GM18909 (cell line): ENCODE measurements at regions not wholly inside any gene's neighbourhood (a gene's known extent, or its start where the extent isn't known, plus 50 kb on each side); places are given as distances from the start of the nearest gene placed in this dataset.
"Not testable (repeated sequence)": the region's sequence is repeated elsewhere in the genome, so short reads cannot be mapped to it uniquely, and the experiment has no call there.

ENCODE experiments used
- ATAC-seq: cut with Tn5 transposase; IDR thresholded peaks from one replicate; pipeline ENCODE4 v1.9.1; 2021; ENCODE audit warnings: mild to moderate bottlenecking; ENCODE audit not compliant: unreplicated experiment, poor library complexity

GRCh38 chr4:1573830-1574459, 110.2 kb downstream of the FAM53A start:
- no peak for ATAC-seq

GRCh38 chr4:1572964-1573720, 111.0 kb downstream of the FAM53A start:
- no peak for ATAC-seq

DNA sequence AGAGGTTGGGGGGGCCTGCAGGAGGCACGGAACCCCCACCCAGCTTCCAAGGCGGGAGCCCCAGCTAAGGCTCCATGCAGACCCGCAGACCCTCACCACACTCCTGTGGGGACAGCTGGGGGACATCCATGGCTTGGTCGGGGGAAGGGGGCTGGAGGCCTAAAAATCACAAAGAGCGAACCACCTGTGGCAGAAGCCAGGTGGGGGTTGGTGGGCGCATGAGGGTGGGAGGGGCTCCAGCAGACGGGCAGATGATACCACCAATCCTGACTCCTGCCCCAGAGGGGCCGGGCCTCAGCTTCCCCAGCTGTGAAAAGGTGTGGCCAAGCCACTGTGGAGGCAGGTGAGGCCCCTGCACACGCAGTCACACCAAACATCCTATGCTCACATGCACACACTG, 111.6 kb downstream of the FAM53A start:
- no peak for ATAC-seq

DNA sequence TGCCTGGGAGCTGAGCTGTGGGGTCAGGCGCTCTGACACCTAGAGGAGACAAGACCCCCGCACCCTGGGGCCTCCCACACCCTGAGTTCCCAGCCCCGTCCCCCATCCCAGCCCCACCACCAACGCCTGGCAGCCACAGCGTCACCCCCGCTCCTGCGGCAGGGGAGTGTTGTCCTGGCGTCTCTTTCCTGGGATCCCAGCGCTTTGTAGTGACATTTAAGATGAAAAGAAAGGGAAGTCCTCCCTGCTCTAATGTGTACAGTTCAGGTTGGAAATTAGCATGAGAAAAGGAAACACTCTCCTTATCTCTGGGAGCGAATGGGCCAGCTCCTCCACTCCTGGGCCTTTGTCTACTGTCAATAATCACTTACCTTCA, 112.1 kb downstream of the FAM53A start:
- no peak for ATAC-seq

DNA sequence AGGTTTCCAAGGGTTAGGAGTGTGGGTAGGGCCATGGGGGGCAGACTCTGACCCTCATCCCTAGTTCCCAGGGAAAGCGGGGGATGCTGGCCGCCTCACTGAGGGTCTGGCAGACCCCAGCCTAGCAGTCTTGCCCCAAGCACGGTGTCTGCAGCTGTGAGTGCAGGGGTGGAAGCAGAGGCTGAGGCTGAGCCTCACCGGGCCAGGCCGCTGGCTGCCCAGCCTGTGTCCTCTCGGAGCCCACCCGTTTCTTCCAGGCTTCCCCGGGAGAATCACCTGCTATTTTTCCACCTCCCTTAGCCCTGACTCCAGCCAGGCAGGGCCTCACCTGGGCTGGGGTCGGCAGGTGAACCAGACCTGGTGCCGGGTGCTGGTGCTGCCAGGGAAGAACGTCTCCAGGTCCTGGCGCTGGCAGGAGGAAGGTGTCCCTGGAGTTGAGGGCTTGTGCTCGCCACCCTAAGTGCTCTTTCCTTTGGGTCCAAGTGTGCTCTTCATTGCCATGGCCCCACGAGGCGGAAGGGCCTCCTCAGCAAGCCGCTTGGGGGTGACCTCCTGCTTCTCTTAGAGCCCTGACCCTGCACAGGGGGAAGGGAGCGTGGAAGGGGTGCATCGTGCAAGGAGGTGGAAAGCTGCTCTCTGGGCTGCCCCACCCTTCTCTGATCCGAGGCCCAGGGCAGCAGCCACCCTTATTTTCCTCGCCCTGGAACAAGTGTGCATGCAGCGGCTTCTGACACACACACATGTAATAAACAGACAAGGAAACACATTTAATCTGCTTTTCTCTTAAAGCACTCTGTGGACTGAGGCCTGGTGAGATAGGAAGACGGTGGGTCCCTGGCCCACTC, 112.7 kb downstream of the FAM53A start:
- no peak for ATAC-seq

GRCh38 chr4:1570291-1571164, 113.6 kb downstream of the FAM53A start:
- no peak for ATAC-seq

DNA sequence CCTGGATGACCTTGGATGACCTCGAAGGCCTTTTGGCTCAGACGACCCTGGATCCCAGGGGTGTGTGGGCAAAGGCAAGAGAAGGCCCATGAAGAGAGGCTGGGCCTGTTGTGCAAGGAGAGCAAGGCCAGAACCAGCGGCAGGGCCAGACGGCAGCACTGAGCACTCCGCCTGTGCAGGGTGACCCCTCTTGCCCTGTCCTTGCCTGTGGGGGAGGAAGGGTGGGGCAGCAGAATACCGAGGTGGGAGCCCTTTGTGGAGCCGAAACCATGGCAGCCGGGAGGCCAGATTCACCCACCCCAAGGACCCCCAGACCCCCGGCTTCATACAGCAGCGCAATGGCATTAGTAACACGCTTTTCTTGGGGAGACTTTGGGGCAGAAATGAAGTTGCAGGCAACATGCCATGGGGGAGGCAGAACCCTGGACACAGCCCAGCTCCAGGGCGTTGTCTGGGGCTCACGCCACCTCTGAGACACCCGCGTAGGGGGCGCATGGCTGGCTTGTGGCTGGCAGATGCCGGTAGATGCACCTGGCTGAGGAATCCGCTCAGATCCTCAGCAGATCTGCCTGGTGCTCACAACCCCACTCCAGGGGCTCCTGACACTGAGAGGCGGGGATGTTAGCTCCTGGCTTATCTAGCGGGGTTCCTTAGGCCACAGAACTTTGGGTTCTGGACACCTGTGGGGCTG, 114.5 kb downstream of the FAM53A start:
- no peak for ATAC-seq

DNA sequence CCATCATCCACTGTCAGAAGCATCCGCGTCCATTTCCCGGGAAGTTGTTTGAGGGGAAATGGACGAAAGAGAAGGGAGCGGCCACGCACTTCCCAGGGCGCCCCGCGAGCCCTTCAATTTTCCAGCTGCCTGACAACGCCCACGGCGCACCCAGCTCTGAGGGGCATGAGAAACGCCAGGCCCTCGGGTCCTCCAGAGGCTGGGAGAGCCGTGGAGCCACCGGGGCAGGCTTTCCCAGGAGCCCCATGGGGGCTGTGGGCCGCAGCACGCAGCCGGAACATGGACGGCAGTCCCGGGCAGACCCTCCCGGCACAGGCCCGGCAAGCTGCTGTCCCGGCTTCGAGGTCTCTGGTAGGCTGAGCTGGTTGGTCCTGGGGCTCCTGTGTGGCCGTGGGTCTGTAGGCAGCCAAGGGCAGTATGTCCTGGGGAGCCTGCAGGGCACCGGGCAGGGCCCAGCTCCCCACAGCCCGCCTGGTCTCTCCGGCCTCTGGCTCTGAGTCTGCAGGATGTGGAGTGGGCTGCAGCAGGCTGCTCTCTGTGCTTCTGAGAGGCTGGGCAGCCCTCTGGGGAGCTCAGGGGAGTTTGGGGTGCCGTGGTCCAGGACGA, 115.2 kb downstream of the FAM53A start:
- ATAC-seq, result no peak

DNA sequence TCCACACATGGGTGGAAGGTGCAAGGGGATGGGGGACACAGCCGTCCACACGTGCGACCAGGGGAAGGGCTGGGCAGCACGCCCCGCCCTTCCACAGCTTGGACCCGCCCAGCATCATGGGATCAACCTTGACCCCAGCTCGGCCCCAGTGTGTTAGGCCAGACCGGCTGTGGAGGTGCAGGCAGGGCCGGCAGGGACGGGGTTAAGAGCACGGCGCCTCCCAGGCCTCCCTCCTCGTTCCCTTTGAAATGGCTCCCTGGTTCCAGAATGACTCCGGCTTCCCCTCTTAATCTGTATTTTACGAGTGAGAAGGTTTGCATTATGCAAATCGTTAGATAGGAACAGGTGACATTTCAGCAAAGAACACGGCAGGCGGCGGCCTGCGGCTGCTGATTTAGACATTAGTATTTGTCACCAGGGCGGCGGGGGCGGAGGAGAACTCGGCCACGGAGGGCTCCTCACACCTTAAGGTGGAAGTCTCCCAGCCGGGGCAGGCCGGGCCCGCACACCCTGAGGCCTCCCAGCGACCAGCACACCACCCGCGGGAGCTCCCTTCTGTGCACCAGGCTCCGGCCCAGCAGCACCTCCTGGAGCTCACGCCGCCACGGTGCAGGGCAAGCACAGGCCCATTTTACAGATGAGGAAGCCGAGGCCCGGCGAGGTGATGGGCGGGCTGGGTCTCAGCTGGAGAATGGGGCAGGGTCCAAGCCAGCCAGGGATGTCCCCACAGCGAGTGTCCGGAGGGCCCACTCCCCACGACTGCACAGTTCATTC, 116.1 kb downstream of the FAM53A start:
- no peak for ATAC-seq

DNA sequence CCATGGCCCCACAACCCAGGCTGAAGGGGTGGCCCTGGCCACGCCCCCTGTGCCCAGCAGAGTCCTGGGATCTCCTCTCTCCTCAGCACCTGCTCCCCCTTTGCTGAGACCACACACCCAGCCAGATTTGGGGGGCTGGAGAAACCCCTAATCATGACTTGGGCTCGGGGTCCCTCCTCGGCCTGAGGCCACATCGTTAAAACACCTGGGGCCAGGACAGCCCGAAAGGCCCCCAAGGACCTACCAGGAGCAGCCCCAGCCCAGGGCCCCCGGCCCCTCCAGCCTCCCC, 116.7 kb downstream of the FAM53A start:
- ATAC-seq, result no peak

DNA sequence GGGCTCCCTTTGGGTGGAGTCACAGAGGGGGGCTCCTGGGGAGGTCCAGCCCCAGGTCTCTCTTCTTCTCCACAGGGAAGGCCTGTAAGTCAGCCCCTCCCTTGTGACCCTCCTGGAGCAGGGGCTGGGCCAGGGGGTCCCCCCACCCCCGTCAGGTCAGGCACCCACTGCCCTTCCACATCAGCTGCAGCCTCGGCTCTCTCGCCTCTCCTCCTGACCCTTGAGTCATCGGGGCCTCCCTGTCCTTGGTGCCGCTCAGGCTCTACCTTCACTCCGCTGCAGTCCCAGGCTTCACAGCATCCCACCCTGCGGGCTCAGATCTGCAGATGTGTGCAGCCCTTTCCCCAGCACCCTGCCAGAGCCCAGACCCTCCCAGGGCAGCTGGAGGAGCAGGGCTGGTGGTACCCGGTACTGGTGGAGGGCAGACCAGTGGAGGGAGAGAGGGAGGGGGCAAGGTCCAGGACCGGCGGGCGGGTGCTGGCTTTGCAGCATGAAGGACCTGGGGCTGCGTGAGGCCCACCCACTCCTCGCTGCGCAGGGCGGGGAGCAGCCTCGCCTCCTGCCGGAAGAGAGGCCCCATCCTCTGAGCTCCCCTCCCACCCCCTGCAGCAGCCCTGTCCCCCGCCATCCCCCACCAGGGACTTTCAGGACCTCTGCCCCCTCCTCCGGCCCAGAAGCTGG, 117.1 kb downstream of the FAM53A start:
- ATAC-seq, result no peak

GRCh38 chr4:1566301-1566837, 117.7 kb downstream of the FAM53A start:
- ATAC-seq, result not testable (repeated sequence)

DNA sequence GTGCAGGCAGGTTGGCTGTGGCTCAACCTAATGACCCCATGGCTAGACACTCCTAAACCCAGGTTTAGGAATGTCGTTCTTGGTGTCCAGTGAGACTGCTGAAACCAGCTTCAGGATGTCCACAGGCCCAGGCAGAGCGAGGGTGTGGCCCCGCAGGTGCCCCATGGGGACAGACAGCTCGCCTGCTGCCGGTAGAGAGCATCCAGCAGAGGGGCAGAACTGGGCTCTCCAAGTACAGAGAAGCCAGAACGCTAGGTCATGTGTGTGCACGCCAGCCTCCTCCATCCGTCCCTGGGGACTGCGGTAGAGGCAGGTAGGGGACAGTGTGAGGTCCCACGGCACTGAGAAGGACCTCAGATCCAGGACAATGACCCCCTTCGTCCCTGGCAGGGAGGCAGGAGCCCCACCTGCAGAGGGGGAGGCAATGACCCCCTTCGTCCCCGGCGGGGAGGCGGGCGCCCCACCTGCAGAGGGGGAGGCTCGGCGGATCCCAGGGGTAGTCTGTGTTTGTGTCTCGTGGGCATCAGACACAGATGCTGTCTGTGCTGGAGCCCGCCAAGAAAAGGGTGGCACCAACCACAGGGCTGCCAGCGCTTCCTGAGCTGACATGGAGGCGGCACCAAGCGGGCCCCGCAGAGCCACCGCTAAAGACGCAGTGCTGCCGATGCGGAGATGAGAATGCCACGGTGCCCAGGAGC, 118.4 kb downstream of the FAM53A start:
- no peak for ATAC-seq

- ATAC-seq, result no peak
Observed at GRCh38 chr4:1564535-1565375, 119.4 kb downstream of the FAM53A start.

DNA sequence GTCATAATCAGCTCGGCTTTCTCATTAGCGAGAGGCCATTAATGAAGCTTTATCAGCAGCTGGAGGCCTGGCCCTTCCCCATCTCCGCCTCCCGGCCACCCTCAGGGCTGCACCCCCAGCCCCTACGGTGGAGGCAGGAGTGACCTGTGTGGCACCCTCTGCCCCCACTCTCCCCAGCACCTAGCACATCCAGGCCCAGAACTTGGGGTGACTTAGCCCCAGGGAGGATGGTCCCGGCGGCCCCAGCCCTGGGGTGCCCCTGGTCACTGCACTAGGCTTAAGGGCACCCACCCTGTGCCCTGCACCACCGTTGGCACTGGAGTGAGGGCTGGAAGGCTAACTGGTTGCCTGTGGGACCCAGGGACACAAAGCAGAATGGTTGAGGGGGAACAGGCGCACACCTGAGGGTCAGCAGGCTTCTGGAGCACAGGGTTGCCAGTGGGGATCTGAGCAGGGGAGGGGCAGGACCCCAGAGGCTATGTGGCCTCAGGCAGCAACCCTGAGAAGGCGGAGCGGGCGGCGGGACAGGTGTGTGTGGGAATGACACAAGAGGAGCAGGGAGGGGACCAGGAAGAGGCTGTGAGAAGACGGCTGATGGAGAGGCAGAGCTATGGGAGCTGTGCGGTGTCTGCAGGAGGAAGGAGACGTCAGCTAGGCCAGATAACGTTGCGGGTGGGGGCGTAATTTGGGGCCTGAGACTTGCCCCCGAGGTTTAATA, 120.2 kb downstream of the FAM53A start:
- no peak for ATAC-seq

- ATAC-seq, result no peak
Observed at GRCh38 chr4:1563241-1563640, 120.9 kb downstream of the FAM53A start.
